ENCODE measurements at regions not wholly inside any gene's neighbourhood (a gene's known extent, or its start where the extent isn't known, plus 50 kb on each side); places are given as distances from the start of the nearest gene placed in this dataset.

GRCh38 chr14:41986083-41986645 lies 379.5 kb downstream of the LRFN5 start:
- intact Hi-C loops (cut with DNase I) = no loop called here
- no peaks in the 10 kb centered on the region for H3K27me3 ChIP-seq (ENCODE audit: control insufficient read depth, insufficient read depth, low read length)
- H3K9me3 ChIP-seq (ENCODE audit: control insufficient read depth in 2 of 3, insufficient read depth in 1 of 3, low read length in 3 of 3) = no peaks in the 10 kb centered on the region
- H3K27ac ChIP-seq (ENCODE audit: low read depth in 2 of 2, low read length in 2 of 2) = no peak overlapping the region
- TF ChIP-seq, protein P1, sequence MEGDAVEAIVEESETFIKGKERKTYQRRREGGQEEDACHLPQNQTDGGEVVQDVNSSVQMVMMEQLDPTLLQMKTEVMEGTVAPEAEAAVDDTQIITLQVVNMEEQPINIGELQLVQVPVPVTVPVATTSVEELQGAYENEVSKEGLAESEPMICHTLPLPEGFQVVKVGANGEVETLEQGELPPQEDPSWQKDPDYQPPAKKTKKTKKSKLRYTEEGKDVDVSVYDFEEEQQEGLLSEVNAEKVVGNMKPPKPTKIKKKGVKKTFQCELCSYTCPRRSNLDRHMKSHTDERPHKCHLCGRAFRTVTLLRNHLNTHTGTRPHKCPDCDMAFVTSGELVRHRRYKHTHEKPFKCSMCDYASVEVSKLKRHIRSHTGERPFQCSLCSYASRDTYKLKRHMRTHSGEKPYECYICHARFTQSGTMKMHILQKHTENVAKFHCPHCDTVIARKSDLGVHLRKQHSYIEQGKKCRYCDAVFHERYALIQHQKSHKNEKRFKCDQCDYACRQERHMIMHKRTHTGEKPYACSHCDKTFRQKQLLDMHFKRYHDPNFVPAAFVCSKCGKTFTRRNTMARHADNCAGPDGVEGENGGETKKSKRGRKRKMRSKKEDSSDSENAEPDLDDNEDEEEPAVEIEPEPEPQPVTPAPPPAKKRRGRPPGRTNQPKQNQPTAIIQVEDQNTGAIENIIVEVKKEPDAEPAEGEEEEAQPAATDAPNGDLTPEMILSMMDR (IDR thresholded peaks at IDR 0.05; ENCODE audit: borderline replicate concordance, extremely low read depth, insufficient read depth) = no peak
- no peaks in the 10 kb centered on the region for H3K36me3 ChIP-seq (ENCODE audit: control insufficient read depth in 2 of 3, insufficient read depth in 3 of 3, low read length in 3 of 3)
- no peak overlapping the region for H3K4me3 ChIP-seq (ENCODE audit: low read length in 3 of 3)
- FAIRE-seq (no peak), DNase-seq (no peak)
- H3K9ac ChIP-seq (ENCODE audit: low read length in 3 of 3) = no peak overlapping the region
- H3K4me1 ChIP-seq (ENCODE audit: control insufficient read depth in 2 of 3, insufficient read depth in 2 of 3, low read depth in 1 of 3, low read length in 3 of 3) = no peaks in the 10 kb centered on the region

DNA sequence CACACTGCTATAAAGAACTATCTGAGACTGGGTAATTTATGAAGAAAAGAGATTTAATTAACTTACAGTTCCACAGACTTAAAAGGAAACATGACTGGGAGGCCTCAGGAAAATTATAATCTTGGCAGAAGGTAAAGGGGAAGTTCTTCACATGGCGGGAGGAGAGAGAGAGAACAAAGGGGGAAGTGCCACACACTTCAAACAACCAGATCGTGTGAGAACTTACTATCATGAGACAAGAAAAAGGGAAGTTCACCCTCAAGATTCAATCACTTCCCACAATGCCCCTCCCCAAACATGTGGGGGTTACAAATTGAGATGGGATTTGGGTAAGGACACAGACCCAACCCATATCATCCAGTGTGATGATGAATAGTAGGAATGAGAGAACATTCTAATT lies 366.5 kb downstream of the LRFN5 start:
- no peaks in the 10 kb centered on the region for H3K36me3 ChIP-seq (ENCODE audit: control insufficient read depth in 2 of 3, insufficient read depth in 3 of 3, low read length in 3 of 3)
- no peaks in the 10 kb centered on the region for H3K4me1 ChIP-seq (ENCODE audit: control insufficient read depth in 2 of 3, insufficient read depth in 2 of 3, low read depth in 1 of 3, low read length in 3 of 3)
- no peak overlapping the region for H3K27ac ChIP-seq (ENCODE audit: low read depth in 2 of 2, low read length in 2 of 2)
- TF ChIP-seq, protein P1 (IDR thresholded peaks at IDR 0.05; ENCODE audit: borderline replicate concordance, extremely low read depth, insufficient read depth) = no peak
- no peaks in the 10 kb centered on the region for H3K27me3 ChIP-seq (ENCODE audit: control insufficient read depth, insufficient read depth, low read length)
- DNase-seq (no peak), FAIRE-seq (no peak)
- no peak overlapping the region for H3K4me3 ChIP-seq (ENCODE audit: low read length in 3 of 3)
- H3K9ac ChIP-seq (ENCODE audit: low read length in 3 of 3) = no peak overlapping the region
- peaks cover 0 to 2% (median 0%) of the 10 kb centered on the region in 3 donors for H3K9me3 ChIP-seq (ENCODE audit: control insufficient read depth in 2 of 3, insufficient read depth in 1 of 3, low read length in 3 of 3)
- intact Hi-C loops (cut with DNase I) = no loop called here

DNA sequence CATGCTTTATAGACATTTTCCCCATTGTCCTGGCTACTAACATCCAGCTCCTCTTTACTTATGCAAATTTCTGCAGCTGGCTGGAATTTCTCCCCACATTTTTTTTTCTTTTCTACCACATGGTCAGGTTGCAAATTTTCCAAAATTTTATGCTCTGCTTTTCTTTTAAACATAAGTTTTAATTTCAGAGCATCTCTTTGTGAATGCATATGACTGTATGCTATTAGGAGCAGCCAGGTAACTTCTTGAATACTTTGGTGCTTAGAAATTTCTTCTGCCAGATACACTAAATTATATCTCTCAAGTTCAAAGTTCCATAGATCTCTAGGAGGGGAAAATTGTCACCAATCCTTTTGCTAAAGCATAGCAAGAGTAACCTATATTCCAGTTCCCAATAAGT lies 365.9 kb downstream of the LRFN5 start:
- peaks cover 0 to 2% (median 0%) of the 10 kb centered on the region in 3 donors for H3K9me3 ChIP-seq (ENCODE audit: control insufficient read depth in 2 of 3, insufficient read depth in 1 of 3, low read length in 3 of 3)
- H3K27me3 ChIP-seq (ENCODE audit: control insufficient read depth, insufficient read depth, low read length) = no peaks in the 10 kb centered on the region
- no peak overlapping the region for H3K9ac ChIP-seq (ENCODE audit: low read length in 3 of 3)
- no peaks in the 10 kb centered on the region for H3K36me3 ChIP-seq (ENCODE audit: control insufficient read depth in 2 of 3, insufficient read depth in 3 of 3, low read length in 3 of 3)
- DNase-seq (no peak), FAIRE-seq (no peak)
- H3K27ac ChIP-seq (ENCODE audit: low read depth in 2 of 2, low read length in 2 of 2) = no peak overlapping the region
- intact Hi-C loops (cut with DNase I) = no loop called here
- TF ChIP-seq, protein P1 (IDR thresholded peaks at IDR 0.05; ENCODE audit: borderline replicate concordance, extremely low read depth, insufficient read depth) = no peak
- H3K4me1 ChIP-seq (ENCODE audit: control insufficient read depth in 2 of 3, insufficient read depth in 2 of 3, low read depth in 1 of 3, low read length in 3 of 3) = no peaks in the 10 kb centered on the region
- no peak overlapping the region for H3K4me3 ChIP-seq (ENCODE audit: low read length in 3 of 3)

GRCh38 chr14:41960281-41960680 lies 353.6 kb downstream of the LRFN5 start:
- FAIRE-seq = no peak
- intact Hi-C loops (cut with DNase I) = no loop called here
- Histone ChIP-seq H3K4me3 (ENCODE audit: low read length in 3 of 3) (no peak overlapping the region), H3K27me3 (ENCODE audit: control insufficient read depth, insufficient read depth, low read length) (no peaks in the 10 kb centered on the region), H3K27ac (ENCODE audit: low read depth in 2 of 2, low read length in 2 of 2) (no peak overlapping the region), H3K4me1 (ENCODE audit: control insufficient read depth in 2 of 3, insufficient read depth in 2 of 3, low read depth in 1 of 3, low read length in 3 of 3) (no peaks in the 10 kb centered on the region), H3K36me3 (ENCODE audit: control insufficient read depth in 2 of 3, insufficient read depth in 3 of 3, low read length in 3 of 3) (no peaks in the 10 kb centered on the region), H3K9ac (ENCODE audit: low read length in 3 of 3) (no peak overlapping the region), H3K9me3 (ENCODE audit: control insufficient read depth in 2 of 3, insufficient read depth in 1 of 3, low read length in 3 of 3) (no peaks in the 10 kb centered on the region)
- TF ChIP-seq, protein P1 (IDR thresholded peaks at IDR 0.05; ENCODE audit: borderline replicate concordance, extremely low read depth, insufficient read depth) = no peak
- no peak for DNase-seq

Measured in kidney (tissue), 13 donors.